Fibroblast of pulmonary artery (primary cell): ENCODE measurements at regions not wholly inside any gene's neighbourhood (a gene's known extent, or its start where the extent isn't known, plus 50 kb on each side); places are given as distances from the start of the nearest gene placed in this dataset.

ENCODE experiments used
- DNase-seq: peaks from one replicate; pipeline ENCODE4 v3.0.0-alpha.2; 2010; ENCODE audit warnings: low read depth
- H3K4me3 ChIP-seq: replicated peaks from 2 replicates; pipeline ENCODE4 v1.5.1; 2011; ENCODE audit warnings: low read depth, mild to moderate bottlenecking, control low read depth, low read length, moderate library complexity
- TF ChIP-seq, protein P1 (sequence below): IDR thresholded peaks from 2 replicates; pipeline ENCODE4 v1.5.1; 2011; ENCODE audit warnings: mild to moderate bottlenecking, control low read depth, low read length, inconsistent platforms; ENCODE audit errors: missing control alignments

DNA sequence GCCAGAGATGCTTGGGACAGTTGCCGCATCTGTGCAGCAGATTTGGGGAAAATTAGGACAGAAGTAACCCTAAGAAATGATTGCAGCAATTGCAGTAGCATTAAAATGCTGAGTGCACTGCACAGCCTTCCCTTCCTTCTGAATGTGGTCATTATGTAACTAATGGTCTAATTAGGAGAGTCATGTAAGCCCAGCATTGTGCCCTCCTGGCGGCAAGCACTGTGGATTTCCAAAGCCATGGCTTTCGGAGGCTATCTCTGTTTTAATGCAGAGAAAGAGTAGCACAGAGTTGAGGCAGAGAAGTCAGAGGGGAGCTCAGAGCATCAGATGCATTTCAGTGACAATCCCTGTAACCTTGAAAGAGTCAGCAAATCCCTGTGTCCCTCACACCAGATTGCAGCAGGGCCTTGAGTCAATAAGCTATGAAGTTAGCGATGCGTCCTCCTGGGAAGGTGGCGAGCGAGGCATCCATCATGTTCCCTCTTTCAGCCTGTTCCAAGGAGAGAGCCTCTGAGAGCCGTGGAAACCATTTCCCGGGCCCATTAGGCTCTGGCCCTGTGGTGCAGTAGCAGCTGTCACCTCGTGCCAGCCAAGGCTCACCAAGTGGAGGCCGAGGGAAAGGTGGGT, 307.2 kb downstream of the FBXO15 start:
- TF ChIP-seq, protein P1, sequence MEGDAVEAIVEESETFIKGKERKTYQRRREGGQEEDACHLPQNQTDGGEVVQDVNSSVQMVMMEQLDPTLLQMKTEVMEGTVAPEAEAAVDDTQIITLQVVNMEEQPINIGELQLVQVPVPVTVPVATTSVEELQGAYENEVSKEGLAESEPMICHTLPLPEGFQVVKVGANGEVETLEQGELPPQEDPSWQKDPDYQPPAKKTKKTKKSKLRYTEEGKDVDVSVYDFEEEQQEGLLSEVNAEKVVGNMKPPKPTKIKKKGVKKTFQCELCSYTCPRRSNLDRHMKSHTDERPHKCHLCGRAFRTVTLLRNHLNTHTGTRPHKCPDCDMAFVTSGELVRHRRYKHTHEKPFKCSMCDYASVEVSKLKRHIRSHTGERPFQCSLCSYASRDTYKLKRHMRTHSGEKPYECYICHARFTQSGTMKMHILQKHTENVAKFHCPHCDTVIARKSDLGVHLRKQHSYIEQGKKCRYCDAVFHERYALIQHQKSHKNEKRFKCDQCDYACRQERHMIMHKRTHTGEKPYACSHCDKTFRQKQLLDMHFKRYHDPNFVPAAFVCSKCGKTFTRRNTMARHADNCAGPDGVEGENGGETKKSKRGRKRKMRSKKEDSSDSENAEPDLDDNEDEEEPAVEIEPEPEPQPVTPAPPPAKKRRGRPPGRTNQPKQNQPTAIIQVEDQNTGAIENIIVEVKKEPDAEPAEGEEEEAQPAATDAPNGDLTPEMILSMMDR, result no peak
- DNase-seq, result no peak
- H3K4me3 ChIP-seq, result no peak overlapping the region

DNA sequence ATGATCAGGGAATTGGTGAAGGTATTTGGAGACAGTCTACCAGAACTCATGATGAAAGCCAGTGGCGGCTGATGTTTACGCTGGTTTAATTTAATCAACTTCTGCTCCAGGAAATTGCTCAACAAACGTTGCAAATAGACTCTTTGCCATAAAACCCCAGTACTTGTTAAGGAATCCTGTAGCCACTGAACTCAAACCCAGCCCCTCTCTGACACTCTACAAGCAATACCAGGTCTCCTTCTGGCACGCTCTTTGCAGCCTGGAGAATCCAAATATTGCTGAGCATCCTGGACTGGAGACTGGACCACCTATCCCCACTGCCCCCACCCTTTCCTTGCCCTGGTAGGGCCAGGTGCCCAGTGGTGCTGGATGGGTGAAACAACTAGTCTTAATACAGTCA, 308.2 kb downstream of the FBXO15 start:
- DNase-seq, result no peak
- TF ChIP-seq, protein P1, result no peak
- H3K4me3 ChIP-seq, result no peak overlapping the region

DNA sequence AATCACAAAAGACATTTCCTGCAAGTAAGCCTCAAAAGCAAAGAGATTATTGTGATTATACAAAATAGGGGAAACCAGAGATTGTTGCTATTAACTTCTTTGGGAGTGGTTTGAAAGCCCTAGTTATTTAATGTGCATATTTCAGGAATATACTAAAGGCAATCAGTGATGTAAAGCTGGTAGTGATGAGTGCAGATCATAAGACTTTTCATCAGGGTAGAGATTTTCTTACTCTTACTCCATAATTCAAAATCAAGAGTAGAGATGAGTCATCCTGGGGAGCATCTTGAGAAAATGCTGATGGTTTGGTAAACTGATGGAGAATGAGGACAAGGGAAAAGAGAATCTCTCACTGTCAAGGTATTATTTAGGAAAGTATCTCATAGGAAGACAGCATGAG, 309.5 kb downstream of the FBXO15 start:
- TF ChIP-seq, protein P1, result no peak
- no peak overlapping the region for H3K4me3 ChIP-seq
- DNase-seq, result no peak

DNA sequence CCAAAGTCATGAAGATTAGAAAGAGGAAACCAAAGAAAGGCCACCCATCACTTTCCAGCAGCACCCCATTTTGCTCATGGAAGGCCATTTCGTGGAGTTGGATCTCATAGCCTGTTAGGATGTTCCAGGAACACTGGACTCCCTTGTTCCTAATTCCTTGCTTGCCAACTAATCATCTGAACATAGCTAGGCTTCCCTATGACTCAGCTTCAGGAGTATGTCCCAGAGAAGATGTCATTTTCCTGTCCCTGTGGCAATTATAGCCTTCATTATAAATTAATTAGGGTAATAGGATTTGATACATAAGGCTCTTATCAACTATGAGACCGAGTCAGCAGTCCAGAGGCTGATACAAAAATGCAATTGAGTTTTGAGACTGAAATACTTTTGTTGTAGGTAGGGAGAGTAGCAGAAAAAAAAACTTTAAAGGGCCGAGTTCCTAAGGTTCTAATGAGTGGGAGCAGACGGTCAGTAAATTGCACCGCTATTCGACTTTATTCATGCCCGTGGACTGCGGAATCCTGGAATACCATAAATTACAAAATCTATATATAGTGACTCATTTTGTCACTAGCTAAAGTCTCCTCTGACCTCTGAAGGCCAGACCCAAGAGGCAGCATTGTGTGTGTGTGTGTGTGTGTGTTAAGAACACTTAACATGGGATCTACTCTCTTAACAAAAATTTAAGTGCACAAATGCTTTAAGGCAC, 311.8 kb downstream of the FBXO15 start:
- TF ChIP-seq, protein P1, result no peak
- no peak for DNase-seq

DNA sequence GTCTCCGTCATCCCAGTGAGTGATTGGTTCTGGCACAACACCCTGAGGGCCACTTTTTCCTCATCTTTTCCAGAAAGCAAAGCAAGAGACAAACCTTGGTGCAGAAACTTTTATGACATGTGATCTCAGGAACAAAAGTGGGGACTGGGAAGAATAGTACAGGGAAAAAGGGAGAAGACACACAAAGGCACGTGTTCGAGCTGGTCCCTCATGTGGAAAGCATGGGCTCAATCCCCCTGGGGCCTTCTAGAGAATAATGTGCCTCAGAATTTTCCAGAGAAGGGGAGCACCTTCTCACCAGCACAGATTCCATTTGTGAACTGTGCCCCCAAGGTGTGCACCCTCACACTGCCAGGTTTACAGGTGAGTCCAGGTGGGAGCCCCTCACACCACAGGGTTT, 312.6 kb downstream of the FBXO15 start:
- TF ChIP-seq, protein P1, result no peak
- no peak for DNase-seq
- H3K4me3 ChIP-seq, result no peak overlapping the region

More for the DNA sequence above, 311.8 kb downstream of the FBXO15 start:
- no peak overlapping the region for H3K4me3 ChIP-seq

DNA sequence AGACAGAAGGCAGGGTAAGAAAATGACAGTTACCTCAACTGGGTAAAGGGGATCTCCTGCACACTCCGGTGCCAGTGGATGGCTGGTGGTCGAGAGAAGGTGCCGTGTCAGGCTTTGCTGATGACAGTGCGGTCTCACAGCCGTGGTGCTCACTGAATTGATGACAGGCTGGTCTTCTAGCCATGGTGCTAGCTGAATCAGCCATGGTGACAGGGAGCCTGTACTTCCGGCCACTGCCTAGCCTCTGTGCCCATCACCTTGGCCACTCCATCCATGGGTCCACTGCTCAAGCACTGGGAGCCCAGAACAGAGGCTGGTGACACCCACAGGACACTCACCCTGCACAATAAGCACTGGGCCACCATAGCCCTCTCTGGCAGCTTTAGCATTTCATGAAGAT, 315.9 kb downstream of the FBXO15 start:
- DNase-seq, result no peak
- no peak overlapping the region for H3K4me3 ChIP-seq
- TF ChIP-seq, protein P1, result no peak

DNA sequence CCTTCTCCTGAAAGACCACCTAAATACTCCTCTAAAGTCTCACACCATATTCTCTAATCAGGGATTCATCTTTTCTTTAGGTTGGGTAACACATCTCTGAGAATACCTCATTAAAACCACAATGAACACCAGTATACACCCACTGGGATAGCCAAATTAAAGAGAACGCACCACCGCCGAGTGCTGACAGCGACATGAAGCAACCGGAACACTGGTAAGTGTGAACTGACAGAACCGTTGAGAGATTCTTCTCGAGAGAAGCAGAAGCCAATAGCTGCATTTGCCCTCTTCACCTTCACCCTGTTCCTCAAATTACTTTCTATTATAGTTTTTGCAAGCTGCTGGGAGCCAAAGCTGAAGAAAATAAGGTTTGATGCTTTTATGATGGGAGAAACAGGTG, 318.5 kb downstream of the FBXO15 start:
- H3K4me3 ChIP-seq, result no peak overlapping the region
- no peak for DNase-seq
- TF ChIP-seq, protein P1, result no peak
